ENCODE measurements at regions not wholly inside any gene's neighbourhood (a gene's known extent, or its start where the extent isn't known, plus 50 kb on each side); places are given as distances from the start of the nearest gene placed in this dataset.
"Not testable (repeated sequence)": the region's sequence is repeated elsewhere in the genome, so short reads cannot be mapped to it uniquely, and the experiment has no call there.

GRCh38 chr14:83899706-83900105 is 1630.2 kb upstream of the FLRT2 start:
- H3K4me3 ChIP-seq (ENCODE audit: low read length), result no peak overlapping the region
- no peak for TF ChIP-seq CTCF (IDR thresholded peaks at IDR 0.05; ENCODE audit: insufficient read depth, low read depth, low read length, missing control alignments)

GRCh38 chr14:83905157-83905556 is 1624.8 kb upstream of the FLRT2 start:
- no peak overlapping the region for H3K4me3 ChIP-seq (ENCODE audit: low read length)
- TF ChIP-seq CTCF (IDR thresholded peaks at IDR 0.05; ENCODE audit: insufficient read depth, low read depth, low read length, missing control alignments), result no peak
- no peak for DNase-seq (ENCODE audit: low read depth)

More at GRCh38 chr14:83899706-83900105, 1630.2 kb upstream of the FLRT2 start:
- DNase-seq (ENCODE audit: low read depth), result no peak

GRCh38 chr14:83908419-83908818 is 1621.5 kb upstream of the FLRT2 start:
- DNase-seq (ENCODE audit: low read depth), result no peak
- no peak overlapping the region for H3K4me3 ChIP-seq (ENCODE audit: low read length)
- no peak for TF ChIP-seq CTCF (IDR thresholded peaks at IDR 0.05; ENCODE audit: insufficient read depth, low read depth, low read length, missing control alignments)

- peak; percentile 4 for DNase-seq (ENCODE audit: low read depth)
- H3K4me3 ChIP-seq (ENCODE audit: low read length), result no peak overlapping the region
- no peak for TF ChIP-seq CTCF (IDR thresholded peaks at IDR 0.05; ENCODE audit: insufficient read depth, low read depth, low read length, missing control alignments)
These were observed 1620.4 kb upstream of the FLRT2 start for GRCh38 chr14:83909507-83909906.

GRCh38 chr14:83912032-83912642 is 1617.8 kb upstream of the FLRT2 start:
- TF ChIP-seq CTCF (IDR thresholded peaks at IDR 0.05; ENCODE audit: insufficient read depth, low read depth, low read length, missing control alignments), result no peak
- DNase-seq (ENCODE audit: low read depth), result no peak
- no peak overlapping the region for H3K4me3 ChIP-seq (ENCODE audit: low read length)

GRCh38 chr14:83913476-83913875 is 1616.5 kb upstream of the FLRT2 start:
- no peak for TF ChIP-seq CTCF (IDR thresholded peaks at IDR 0.05; ENCODE audit: insufficient read depth, low read depth, low read length, missing control alignments)
- H3K4me3 ChIP-seq (ENCODE audit: low read length), result no peak overlapping the region

GRCh38 chr14:83918546-83918945 is 1611.4 kb upstream of the FLRT2 start:
- no peak overlapping the region for H3K4me3 ChIP-seq (ENCODE audit: low read length)
- no peak for TF ChIP-seq CTCF (IDR thresholded peaks at IDR 0.05; ENCODE audit: insufficient read depth, low read depth, low read length, missing control alignments)
- DNase-seq (ENCODE audit: low read depth), result no peak

More at GRCh38 chr14:83913476-83913875, 1616.5 kb upstream of the FLRT2 start:
- DNase-seq (ENCODE audit: low read depth), result no peak

- DNase-seq (ENCODE audit: low read depth); H3K4me3 ChIP-seq (ENCODE audit: low read length): not testable (repeated sequence)
These were observed 1610.3 kb upstream of the FLRT2 start for GRCh38 chr14:83919675-83920074.
